H1 (cell line): ENCODE measurements at regions not wholly inside any gene's neighbourhood (a gene's known extent, or its start where the extent isn't known, plus 50 kb on each side); places are given as distances from the start of the nearest gene placed in this dataset.

ENCODE experiments used
- CTCF ChIA-PET: fragments of 300-600 bp; sonication (Branson Sonifier 250); formaldehyde crosslinking; loops from one replicate; lab custom pipeline; 2021; ENCODE audit not compliant: partially characterized antibody; lab: Charles Lee
- POLR2A ChIA-PET: fragments of 300-600 bp; sonication (Branson Sonifier 250); formaldehyde crosslinking; loops from one replicate; lab custom pipeline; 2021; ENCODE audit warnings: inconsistent platforms; ENCODE audit not compliant: partially characterized antibody; lab: Charles Lee
- DNase-seq, 2 experiments: peaks; one replicate each; pipeline versions ENCODE4 v3.0.0 to v3.0.0-alpha.2; 2010 to 2022; ENCODE audit warnings: low spot score in 2 of 2, low read depth in 1 of 2, mixed read lengths in 1 of 2
- FAIRE-seq: peaks from 2 replicates; lab custom pipeline; 2011; peaks lifted over from hg19 to GRCh38; lab: Jason Lieb, UNC
- H2AFZ ChIP-seq: 2 replicates; pipeline ENCODE4 v1.8.1; 2012; ENCODE audit warnings: low read length, inconsistent platforms
- H2AK5ac ChIP-seq: 2 replicates; pipeline ENCODE4 v1.6.1; 2013; ENCODE audit warnings: low read depth, low read length
- H2BK120ac ChIP-seq: replicated peaks from 2 replicates; pipeline ENCODE3; 2013; ENCODE audit warnings: low read depth, low read length, inconsistent platforms
- H2BK12ac ChIP-seq: 2 replicates; pipeline ENCODE4 v1.6.1; 2013; ENCODE audit warnings: low read depth, low read length
- H2BK15ac ChIP-seq: 2 replicates; pipeline ENCODE4 v1.6.1; 2013; ENCODE audit warnings: low read length
- H2BK20ac ChIP-seq: 2 replicates; pipeline ENCODE4 v1.6.1; 2013; ENCODE audit warnings: low read length
- H2BK5ac ChIP-seq: 2 replicates; pipeline ENCODE4 v1.6.1; 2013; ENCODE audit warnings: low read depth, low read length
- H3K14ac ChIP-seq: 2 replicates; pipeline ENCODE4 v1.6.1; 2013; ENCODE audit warnings: inconsistent platforms; ENCODE audit not compliant: insufficient read length
- H3K18ac ChIP-seq: 2 replicates; pipeline ENCODE4 v1.6.1; 2013; ENCODE audit warnings: low read length; ENCODE audit errors: extremely low read depth
- H3K23ac ChIP-seq: 2 replicates; pipeline ENCODE4 v1.6.1; 2013; ENCODE audit warnings: inconsistent platforms; ENCODE audit not compliant: insufficient read length
- H3K23me2 ChIP-seq: 2 replicates; pipeline ENCODE4 v1.6.1; 2013; ENCODE audit warnings: low read depth, low read length
- H3K27ac ChIP-seq: 2 replicates; pipeline ENCODE4 v1.6.1; 2011; ENCODE audit warnings: low read depth, low read length, inconsistent platforms
- H3K27me3 ChIP-seq, 4 experiments: replicated peaks in 1 of 4; 1 replicate in 1 of 4; 2 replicates in 3 of 4; pipeline versions ENCODE4 v1.6.1 to v1.8.1; 2011 to 2013; ENCODE audit warnings: low read length in 3 of 4, mild to moderate bottlenecking in 3 of 4, inconsistent platforms in 2 of 4, mixed read lengths in 2 of 4, moderate library complexity in 1 of 4; ENCODE audit not compliant: control insufficient read depth in 3 of 4, insufficient read depth in 3 of 4; ENCODE audit errors: extremely low read depth in 1 of 4
- H3K36me3 ChIP-seq, 4 experiments: 2 replicates each; pipeline versions ENCODE4 v1.6.1 to v1.8.1; 2011 to 2013; ENCODE audit warnings: mild to moderate bottlenecking in 4 of 4, low read length in 3 of 4, moderate library complexity in 2 of 4, control low read depth in 1 of 4, inconsistent platforms in 1 of 4; ENCODE audit not compliant: insufficient read depth in 4 of 4, control insufficient read depth in 2 of 4
- H3K4ac ChIP-seq: replicated peaks from 2 replicates; pipeline ENCODE3; 2013; ENCODE audit warnings: low read length, low read depth, mixed read lengths, inconsistent platforms; ENCODE audit not compliant: insufficient read length
- H3K4me1 ChIP-seq, 4 experiments: replicated peaks in 1 of 4; 1 replicate in 1 of 4; 2 replicates in 3 of 4; pipeline versions ENCODE4 v1.6.1 to v1.8.1; 2011 to 2013; ENCODE audit warnings: low read length in 3 of 4, inconsistent platforms in 2 of 4, mixed read lengths in 1 of 4; ENCODE audit not compliant: insufficient read depth in 4 of 4, control insufficient read depth in 3 of 4
- H3K4me2 ChIP-seq, 2 experiments: 2 replicates each; pipeline versions ENCODE4 v1.6.1 to v1.8.1; 2011 to 2013; ENCODE audit warnings: low read depth in 2 of 2, low read length in 2 of 2, control low read depth in 1 of 2, inconsistent platforms in 1 of 2, mild to moderate bottlenecking in 1 of 2; ENCODE audit not compliant: insufficient read depth in 1 of 2
- H3K4me3 ChIP-seq, 4 experiments: fragments of 200-600, 300-600 bp in 1 of 4; sonication (generic), shearing (Covaris generic), sonication (Bioruptor Twin) in 1 of 4; 2 replicates each; pipeline versions ENCODE4 v1.5.1 to v1.8.1; 2011 to 2016; ENCODE audit warnings: low read length in 4 of 4, low read depth in 3 of 4, control low read depth in 2 of 4, inconsistent platforms in 2 of 4, mild to moderate bottlenecking in 2 of 4, mixed read lengths in 1 of 4, moderate library complexity in 1 of 4; ENCODE audit not compliant: insufficient read depth in 2 of 4; ENCODE audit errors: extremely low read depth in 1 of 4
- H3K56ac ChIP-seq: replicated peaks from 2 replicates; pipeline ENCODE3; 2013; ENCODE audit warnings: low read depth, mild to moderate bottlenecking, mixed read lengths, low read length, inconsistent platforms; ENCODE audit not compliant: insufficient read length
- H3K79me1 ChIP-seq: 2 replicates; pipeline ENCODE4 v1.6.1; 2013; ENCODE audit warnings: low read depth, low read length, control low read depth
- H3K79me2 ChIP-seq, 2 experiments: 2 replicates each; pipeline versions ENCODE4 v1.6.1 to v1.8.1; 2012 to 2013; ENCODE audit warnings: low read length in 2 of 2, mild to moderate bottlenecking in 2 of 2, inconsistent platforms in 1 of 2; ENCODE audit not compliant: insufficient read depth in 2 of 2, control insufficient read depth in 1 of 2
- H3K9ac ChIP-seq, 4 experiments: replicated peaks in 1 of 4; 1 replicate in 1 of 4; 2 replicates in 3 of 4; pipeline versions ENCODE4 v1.6.1 to v1.8.1; 2011 to 2013; ENCODE audit warnings: low read depth in 3 of 4, low read length in 3 of 4, control low read depth in 2 of 4, mild to moderate bottlenecking in 2 of 4, moderate library complexity in 2 of 4, inconsistent platforms in 1 of 4; ENCODE audit errors: extremely low read depth in 1 of 4
- H3K9me3 ChIP-seq, 2 experiments: 2 replicates each; pipeline versions ENCODE4 v1.6.1 to v1.8.1; 2012 to 2013; ENCODE audit warnings: mild to moderate bottlenecking in 2 of 2, moderate library complexity in 2 of 2, control low read depth in 1 of 2, inconsistent platforms in 1 of 2, low read depth in 1 of 2, low read length in 1 of 2, mixed read lengths in 1 of 2; ENCODE audit not compliant: insufficient read depth in 2 of 2
- H4K20me1 ChIP-seq, 2 experiments: replicated peaks in 1 of 2; 2 replicates each; pipeline versions ENCODE3 to v1.8.1; 2011 to 2013; ENCODE audit warnings: inconsistent platforms in 2 of 2, low read length in 2 of 2, mild to moderate bottlenecking in 1 of 2; ENCODE audit not compliant: insufficient read depth in 2 of 2, control insufficient read depth in 1 of 2
- H4K5ac ChIP-seq: 2 replicates; pipeline ENCODE4 v1.6.1; 2013; ENCODE audit warnings: low read length, low read depth, mixed read lengths, inconsistent platforms; ENCODE audit not compliant: insufficient read length
- H4K8ac ChIP-seq: 2 replicates; pipeline ENCODE4 v1.8.0; 2013; ENCODE audit warnings: mild to moderate bottlenecking, moderate library complexity, low read length, inconsistent platforms; ENCODE audit not compliant: insufficient read depth; ENCODE audit errors: extremely low read depth
- H4K91ac ChIP-seq: replicated peaks from 2 replicates; pipeline ENCODE3; 2013; ENCODE audit warnings: low read length, mixed read lengths, inconsistent platforms; ENCODE audit not compliant: insufficient read length
- BACH1 ChIP-seq: IDR thresholded peaks from 2 replicates; pipeline ENCODE4 v1.6.1; 2012; ENCODE audit warnings: low read length, improper control_type of control experiment
- CEBPB ChIP-seq: IDR thresholded peaks from 2 replicates; pipeline ENCODE4 v1.6.1; 2012; ENCODE audit warnings: low read depth, low read length
- EZH2 ChIP-seq: fragments of 200-600 bp; sonication (generic); IDR thresholded peaks from 2 replicates; pipeline ENCODE4 v1.7.1; 2012; ENCODE audit warnings: low read depth, mild to moderate bottlenecking, moderate library complexity, low read length, inconsistent platforms; ENCODE audit not compliant: severe bottlenecking
- KDM4A ChIP-seq: IDR thresholded peaks from one replicate; pipeline ENCODE4 v1.7.1; 2012; ENCODE audit warnings: low read depth, mild to moderate bottlenecking, moderate library complexity, low read length, inconsistent platforms; ENCODE audit not compliant: severe bottlenecking
- MAFK ChIP-seq: IDR thresholded peaks from 2 replicates; pipeline ENCODE4 v1.6.1; 2012; ENCODE audit warnings: low read depth, mild to moderate bottlenecking, improper control_type of control experiment, low read length
- PHF8 ChIP-seq: fragments of 200-600 bp; sonication (generic); conservative IDR thresholded peaks from 2 replicates; pipeline ENCODE4 v1.7.1; 2012; ENCODE audit warnings: low read depth, mild to moderate bottlenecking, inconsistent platforms, low read length, moderate library complexity
- RNF2 ChIP-seq: fragments of 200-900, 300-1000 bp; sonication (generic); IDR thresholded peaks from 2 replicates; pipeline ENCODE4 v1.7.1; 2016; ENCODE audit warnings: borderline replicate concordance, low read depth, mild to moderate bottlenecking, antibody characterized with exemption, low read length; ENCODE audit not compliant: poor library complexity, severe bottlenecking; ENCODE audit errors: missing control alignments
- SIN3A ChIP-seq, 2 experiments: IDR thresholded peaks in 1 of 2; conservative IDR thresholded peaks in 1 of 2; 2 replicates each; pipeline ENCODE4 v1.6.1; 2011 to 2012; ENCODE audit warnings: low read length in 2 of 2, improper control_type of control experiment in 1 of 2, low read depth in 1 of 2, mild to moderate bottlenecking in 1 of 2
- SIRT6 ChIP-seq: IDR thresholded peaks from one replicate; pipeline ENCODE4 v1.7.1; 2012; ENCODE audit warnings: low read length, inconsistent platforms
- TBP ChIP-seq: IDR thresholded peaks from 2 replicates; pipeline ENCODE4 v1.6.1; 2011; ENCODE audit warnings: low read depth, low read length, improper control_type of control experiment
- TEAD4 ChIP-seq: IDR thresholded peaks from 2 replicates; pipeline ENCODE4 v1.6.1; 2012; ENCODE audit warnings: low read depth, low read length, inconsistent platforms, mixed read lengths
- WGBS, 2 experiments: shearing (Covaris generic) in 1 of 2; methylation state at CpG; one replicate each; pipeline versions ENCODE4 v1.1.6 to v1.1.7; 2013 to 2015; ENCODE audit warnings: low lambda C conversion rate in 2 of 2, mixed read lengths in 2 of 2, inconsistent platforms in 1 of 2, low coverage in 1 of 2, missing lambda C conversion rate in 1 of 2; ENCODE audit not compliant: insufficient replicate concordance in 2 of 2, insufficient coverage in 1 of 2, insufficient read length in 1 of 2; ENCODE audit errors: extremely low coverage in 1 of 2, missing lambda C conversion rate in 1 of 2; 5-methylcytosine and 5-hydroxymethylcytosine counted together
- TF ChIP-seq, protein P1 (sequence below): IDR thresholded peaks from 2 replicates; pipeline ENCODE4 v1.6.1; 2012; ENCODE audit warnings: inconsistent platforms

DNA sequence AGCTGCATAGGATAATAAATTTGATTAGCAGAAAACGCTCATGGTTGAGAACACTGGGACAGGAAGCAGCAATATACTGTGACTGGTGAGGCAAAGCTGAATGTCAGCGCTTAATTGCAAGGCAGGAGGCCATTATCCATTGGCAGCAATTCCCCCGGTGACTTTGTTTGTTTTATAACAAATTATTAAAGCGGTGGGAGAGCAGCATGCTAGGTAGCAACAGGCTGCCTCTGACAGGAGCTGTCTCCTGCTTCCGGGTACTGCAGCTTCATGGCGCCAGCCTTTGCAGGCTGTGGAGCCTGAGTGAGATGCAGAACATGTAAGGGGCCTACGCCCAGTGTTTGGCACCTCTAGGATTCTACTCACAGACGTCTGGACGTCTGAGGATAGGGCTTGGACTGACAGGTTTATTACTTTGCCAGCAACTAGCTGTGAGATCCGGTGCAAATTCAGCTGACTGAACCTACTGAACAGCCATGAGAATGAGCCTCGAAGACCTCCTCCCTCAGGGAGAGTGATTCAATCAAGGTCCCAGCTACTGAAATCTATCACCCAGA, 82.1 kb upstream of the SSTR1 start:
- Histone ChIP-seq H4K20me1 (no peaks in the 10 kb centered on the region), H2BK20ac (no peak overlapping the region), H3K56ac (no peak overlapping the region), H3K79me2 (no peaks in the 10 kb centered on the region), H3K23me2 (no peaks in the 10 kb centered on the region), H3K4me2 (no peak overlapping the region), H4K5ac (no peak overlapping the region), H3K27me3 (no peaks in the 10 kb centered on the region), H4K8ac (no peak overlapping the region), H3K4me1 (peaks cover 0 to 7% (median 5%) of the 10 kb centered on the region in 4 experiments; a peak in 5 of 7 replicates), H3K9ac (no peak overlapping the region), H3K79me1 (no peaks in the 10 kb centered on the region), H3K23ac (no peak overlapping the region), H3K14ac (no peak overlapping the region), H3K18ac (0 out of 2 replicates have a peak overlapping the region, but pooled peaks have one; percentile 13), H3K4ac (no peak overlapping the region), H2BK15ac (no peak overlapping the region), H2AK5ac (no peak overlapping the region), H2BK120ac (no peak overlapping the region), H4K91ac (no peak overlapping the region), H3K27ac (no peak overlapping the region), H2BK5ac (no peak overlapping the region), H3K36me3 (no peaks in the 10 kb centered on the region), H3K4me3 (no peak overlapping the region), H2BK12ac (no peak overlapping the region), H3K9me3 (no peaks in the 10 kb centered on the region; a peak in 1 of 4 replicates), H2AFZ (peak overlapping the region; percentile 60; the same call in 1 of the 2 replicates)
- FAIRE-seq (no peak), DNase-seq (no peak)
- ChIA-PET POLR2A (interaction anchor here (1.0 to 2.2 kb wide), 4 partner anchors 10 to 76 kb away, joined by 3 to 8 read pairs (median 4); no protein-coding TSS in a partner anchor), CTCF (interaction anchor here (0.7 to 1.9 kb wide), 5 partner anchors 10 to 48 kb away, joined by 3 to 5 read pairs (median 3); no protein-coding TSS in a partner anchor)
- 90% methylated on average over 11 of the region's 11 CpGs; no CpG with 5 or more reads in 1 of the 2 experiments for WGBS, 2 experiments
- no peak for TF ChIP-seq SIRT6
- no peak for TF ChIP-seq EZH2
- TF ChIP-seq BACH1, result no peak
- no peak for TF ChIP-seq PHF8
- no peak for TF ChIP-seq MAFK
- no peak for TF ChIP-seq TEAD4
- TF ChIP-seq TBP, result no peak
- TF ChIP-seq CEBPB, result no peak
- no peak for TF ChIP-seq RNF2
- no peak for TF ChIP-seq SIN3A (conservative IDR thresholded peaks at IDR 0.05 in 1 of 2, IDR thresholded peaks at IDR 0.05 in 1 of 2; ENCODE audit: low read depth in 1 of 2, low read length in 2 of 2)
- TF ChIP-seq, protein P1, sequence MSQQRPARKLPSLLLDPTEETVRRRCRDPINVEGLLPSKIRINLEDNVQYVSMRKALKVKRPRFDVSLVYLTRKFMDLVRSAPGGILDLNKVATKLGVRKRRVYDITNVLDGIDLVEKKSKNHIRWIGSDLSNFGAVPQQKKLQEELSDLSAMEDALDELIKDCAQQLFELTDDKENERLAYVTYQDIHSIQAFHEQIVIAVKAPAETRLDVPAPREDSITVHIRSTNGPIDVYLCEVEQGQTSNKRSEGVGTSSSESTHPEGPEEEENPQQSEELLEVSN, result no peak
- no peak for TF ChIP-seq KDM4A
